GM12878 (cell line): ENCODE measurements at regions not wholly inside any gene's neighbourhood (a gene's known extent, or its start where the extent isn't known, plus 50 kb on each side); places are given as distances from the start of the nearest gene placed in this dataset.

ENCODE experiments used
- ATF3 ChIP-seq: IDR thresholded peaks from 2 replicates; pipeline ENCODE4 v1.6.1; 2011; ENCODE audit warnings: low read depth, mild to moderate bottlenecking, low read length, moderate library complexity, borderline replicate concordance; ENCODE audit errors: extremely low read depth
- GABPA ChIP-seq: IDR thresholded peaks from 2 replicates; pipeline ENCODE4 v1.6.1; 2014; ENCODE audit warnings: antibody characterized with exemption, low read depth, mild to moderate bottlenecking, inconsistent platforms
- HCFC1 ChIP-seq: fragments of 150-350 bp; IDR thresholded peaks from 2 replicates; pipeline ENCODE4 v1.6.1; 2014; ENCODE audit warnings: low read length
- KLF5 ChIP-seq: fragments of 450-650 bp; IDR thresholded peaks from 2 replicates; pipeline ENCODE4 v1.6.1; 2014; ENCODE audit warnings: mild to moderate bottlenecking; ENCODE audit not compliant: partially characterized antibody
- MAX ChIP-seq: IDR thresholded peaks from 2 replicates; pipeline ENCODE4 v1.6.1; 2012; ENCODE audit warnings: low read depth, low read length, improper control_type of control experiment
- MXI1 ChIP-seq: fragments of 150-350 bp; IDR thresholded peaks from 2 replicates; pipeline ENCODE4 v1.6.1; 2011; ENCODE audit warnings: low read depth, mild to moderate bottlenecking, inconsistent platforms, low read length, improper control_type of control experiment
- TF ChIP-seq, protein P1 (sequence below): fragments of 450-650 bp; IDR thresholded peaks from 2 replicates; pipeline ENCODE4 v1.6.1; 2014; ENCODE audit warnings: mild to moderate bottlenecking
- TF ChIP-seq, protein P2 (sequence below): fragments of 450-650 bp; IDR thresholded peaks from 2 replicates; pipeline ENCODE4 v1.6.1; 2016; ENCODE audit warnings: mild to moderate bottlenecking

DNA sequence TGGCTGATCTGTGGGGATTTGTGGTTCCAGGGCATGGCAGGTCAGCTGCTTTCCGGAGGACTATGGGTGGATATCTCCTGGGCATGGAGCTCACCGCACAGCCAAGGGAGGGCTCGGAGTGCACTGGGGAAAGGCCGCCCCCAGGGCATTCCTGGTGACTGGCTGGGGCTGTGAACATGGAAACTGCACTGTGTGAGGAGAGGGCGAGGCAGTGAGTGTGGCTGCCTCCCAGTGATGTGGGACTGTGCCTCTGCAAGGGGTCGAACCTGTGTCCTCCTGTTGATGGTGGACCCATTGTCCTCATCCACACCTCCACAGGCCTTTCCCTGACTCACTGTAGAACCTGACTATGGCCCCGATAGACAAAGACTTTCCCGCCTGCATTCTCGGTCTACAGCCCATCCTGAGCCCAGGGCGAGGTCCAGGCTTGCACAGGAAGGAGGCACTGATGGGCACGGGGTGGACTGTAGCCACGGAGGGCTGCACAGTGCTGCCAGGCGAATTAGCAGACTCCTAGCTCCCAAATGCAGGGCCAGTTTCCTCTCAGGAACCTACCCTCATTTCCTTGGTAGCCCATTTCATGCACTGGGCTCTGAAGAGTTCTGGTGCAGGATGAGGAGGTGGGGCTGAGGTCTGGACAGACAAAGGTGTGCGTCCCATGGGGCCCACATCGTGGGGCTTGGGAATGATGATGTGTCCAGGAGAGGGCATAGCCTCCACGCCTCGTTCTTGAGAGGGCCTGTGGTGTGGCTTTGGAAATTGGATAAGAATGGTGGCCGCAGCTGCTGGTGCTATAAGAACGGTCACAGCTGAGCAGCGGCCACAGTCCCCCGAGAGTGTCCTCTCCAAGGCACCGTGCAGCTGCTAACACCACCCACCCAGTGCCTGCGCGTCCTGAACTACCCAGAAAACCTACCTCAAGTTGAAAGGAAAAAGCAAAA lies 415.1 kb downstream of the TMEM121 start:
- TF ChIP-seq MXI1 = no peak
- TF ChIP-seq GABPA = no peak
- no peak for TF ChIP-seq ATF3
- no peak for TF ChIP-seq KLF5
- TF ChIP-seq, protein P1, sequence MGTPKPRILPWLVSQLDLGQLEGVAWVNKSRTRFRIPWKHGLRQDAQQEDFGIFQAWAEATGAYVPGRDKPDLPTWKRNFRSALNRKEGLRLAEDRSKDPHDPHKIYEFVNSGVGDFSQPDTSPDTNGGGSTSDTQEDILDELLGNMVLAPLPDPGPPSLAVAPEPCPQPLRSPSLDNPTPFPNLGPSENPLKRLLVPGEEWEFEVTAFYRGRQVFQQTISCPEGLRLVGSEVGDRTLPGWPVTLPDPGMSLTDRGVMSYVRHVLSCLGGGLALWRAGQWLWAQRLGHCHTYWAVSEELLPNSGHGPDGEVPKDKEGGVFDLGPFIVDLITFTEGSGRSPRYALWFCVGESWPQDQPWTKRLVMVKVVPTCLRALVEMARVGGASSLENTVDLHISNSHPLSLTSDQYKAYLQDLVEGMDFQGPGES = no peak
- no peak for TF ChIP-seq HCFC1
- no peak for TF ChIP-seq MAX
- TF ChIP-seq, protein P2, sequence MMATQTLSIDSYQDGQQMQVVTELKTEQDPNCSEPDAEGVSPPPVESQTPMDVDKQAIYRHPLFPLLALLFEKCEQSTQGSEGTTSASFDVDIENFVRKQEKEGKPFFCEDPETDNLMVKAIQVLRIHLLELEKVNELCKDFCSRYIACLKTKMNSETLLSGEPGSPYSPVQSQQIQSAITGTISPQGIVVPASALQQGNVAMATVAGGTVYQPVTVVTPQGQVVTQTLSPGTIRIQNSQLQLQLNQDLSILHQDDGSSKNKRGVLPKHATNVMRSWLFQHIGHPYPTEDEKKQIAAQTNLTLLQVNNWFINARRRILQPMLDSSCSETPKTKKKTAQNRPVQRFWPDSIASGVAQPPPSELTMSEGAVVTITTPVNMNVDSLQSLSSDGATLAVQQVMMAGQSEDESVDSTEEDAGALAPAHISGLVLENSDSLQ = no peak
